ENCODE measurements at regions not wholly inside any gene's neighbourhood (a gene's known extent, or its start where the extent isn't known, plus 50 kb on each side); places are given as distances from the start of the nearest gene placed in this dataset.

DNA sequence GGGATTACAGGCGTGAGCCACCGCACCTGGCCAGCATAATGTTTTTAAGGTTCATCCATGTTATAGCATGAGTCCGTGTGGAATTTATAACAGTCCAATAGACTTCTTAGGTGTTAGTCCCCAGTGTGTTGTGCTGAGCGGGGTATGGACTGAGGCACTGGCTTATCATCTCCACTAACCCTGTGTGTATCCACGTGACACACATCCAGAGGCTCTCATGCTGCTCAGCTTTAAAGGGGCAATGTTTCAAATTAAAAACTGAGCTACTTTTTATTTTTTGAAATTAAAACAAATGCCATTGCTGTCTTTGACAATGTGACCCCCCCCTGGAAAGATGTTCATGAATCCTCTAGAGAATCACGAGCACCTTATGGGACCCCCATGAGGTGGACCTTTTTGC lies 54.3 kb upstream of the TRERF1 start:
- TF ChIP-seq, protein P1, sequence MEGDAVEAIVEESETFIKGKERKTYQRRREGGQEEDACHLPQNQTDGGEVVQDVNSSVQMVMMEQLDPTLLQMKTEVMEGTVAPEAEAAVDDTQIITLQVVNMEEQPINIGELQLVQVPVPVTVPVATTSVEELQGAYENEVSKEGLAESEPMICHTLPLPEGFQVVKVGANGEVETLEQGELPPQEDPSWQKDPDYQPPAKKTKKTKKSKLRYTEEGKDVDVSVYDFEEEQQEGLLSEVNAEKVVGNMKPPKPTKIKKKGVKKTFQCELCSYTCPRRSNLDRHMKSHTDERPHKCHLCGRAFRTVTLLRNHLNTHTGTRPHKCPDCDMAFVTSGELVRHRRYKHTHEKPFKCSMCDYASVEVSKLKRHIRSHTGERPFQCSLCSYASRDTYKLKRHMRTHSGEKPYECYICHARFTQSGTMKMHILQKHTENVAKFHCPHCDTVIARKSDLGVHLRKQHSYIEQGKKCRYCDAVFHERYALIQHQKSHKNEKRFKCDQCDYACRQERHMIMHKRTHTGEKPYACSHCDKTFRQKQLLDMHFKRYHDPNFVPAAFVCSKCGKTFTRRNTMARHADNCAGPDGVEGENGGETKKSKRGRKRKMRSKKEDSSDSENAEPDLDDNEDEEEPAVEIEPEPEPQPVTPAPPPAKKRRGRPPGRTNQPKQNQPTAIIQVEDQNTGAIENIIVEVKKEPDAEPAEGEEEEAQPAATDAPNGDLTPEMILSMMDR (conservative IDR thresholded peaks at IDR 0.05; ENCODE audit: low read depth, low read length) = no peak
- DNase-seq (ENCODE audit: low read depth) = no peak
- no peak overlapping the region for H3K4me3 ChIP-seq (ENCODE audit: low read depth, low read length)

- no peak overlapping the region for H3K4me3 ChIP-seq (ENCODE audit: low read depth, low read length)
- DNase-seq (ENCODE audit: low read depth) = no peak
- TF ChIP-seq, protein P1 (conservative IDR thresholded peaks at IDR 0.05; ENCODE audit: low read depth, low read length) = no peak
Observed at GRCh38 chr6:42505385-42505718, 53.6 kb upstream of the TRERF1 start.

GRCh38 chr6:42503894-42504293 lies 52.2 kb upstream of the TRERF1 start:
- TF ChIP-seq, protein P1 (conservative IDR thresholded peaks at IDR 0.05; ENCODE audit: low read depth, low read length) = no peak
- no peak for DNase-seq (ENCODE audit: low read depth)
- no peak overlapping the region for H3K4me3 ChIP-seq (ENCODE audit: low read depth, low read length)

DNA sequence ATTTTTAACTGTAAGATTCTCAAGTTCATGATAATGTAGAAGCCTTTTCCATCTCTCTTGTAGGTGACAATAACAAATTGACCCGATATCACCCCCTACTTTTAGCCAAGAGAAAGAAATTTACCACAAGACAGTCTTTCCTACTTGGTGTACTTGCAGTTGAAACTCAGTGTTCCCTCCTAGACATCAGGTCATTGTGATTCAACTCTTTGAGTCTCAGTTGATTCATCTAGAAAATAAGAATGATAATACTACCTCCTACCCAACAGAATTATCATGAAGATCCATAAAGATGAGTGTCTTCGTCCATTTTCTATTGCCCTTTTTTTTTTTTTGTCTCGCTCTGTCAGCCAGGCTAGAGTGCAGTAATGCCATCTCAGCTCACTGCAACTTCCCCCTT lies 51.3 kb upstream of the TRERF1 start:
- TF ChIP-seq, protein P1 (conservative IDR thresholded peaks at IDR 0.05; ENCODE audit: low read depth, low read length) = no peak
- H3K4me3 ChIP-seq (ENCODE audit: low read depth, low read length) = no peak overlapping the region
- no peak for DNase-seq (ENCODE audit: low read depth)

DNA sequence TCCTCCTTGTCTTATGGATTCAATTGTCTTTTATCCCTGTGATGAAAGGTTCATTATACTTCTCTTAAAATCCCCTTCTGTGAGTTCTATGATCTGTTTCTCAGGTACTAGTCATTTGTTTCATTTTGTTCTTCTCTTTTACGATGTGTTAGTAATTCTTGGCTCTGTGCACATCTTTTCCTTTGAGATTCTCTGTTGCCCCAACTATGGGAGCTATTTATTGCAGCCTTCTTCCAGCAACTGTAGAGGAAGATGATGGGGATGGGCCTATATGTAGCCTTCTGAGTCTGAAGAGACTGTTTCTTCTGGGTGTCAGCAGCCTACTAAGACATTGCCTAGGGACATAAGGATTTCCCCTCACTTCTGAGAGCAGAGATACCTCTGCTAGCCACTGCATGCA lies 50.4 kb upstream of the TRERF1 start:
- TF ChIP-seq, protein P1 (conservative IDR thresholded peaks at IDR 0.05; ENCODE audit: low read depth, low read length) = no peak
- DNase-seq (ENCODE audit: low read depth) = no peak
- no peak overlapping the region for H3K4me3 ChIP-seq (ENCODE audit: low read depth, low read length)

Measured in epithelial cell of proximal tubule (primary cell).